Activated B cell treated with CpG ODN at 0.5 μM for 24 hours (primary cell): ENCODE measurements at regions not wholly inside any gene's neighbourhood (a gene's known extent, or its start where the extent isn't known, plus 50 kb on each side); places are given as distances from the start of the nearest gene placed in this dataset.

Source experiments
- ATAC-seq: fragments of 200-7000 bp; cut with Tn5 transposase; one replicate; pipeline ENCODE4 v1.10.0; 2021; ENCODE audit warnings: low read depth, mild to moderate bottlenecking, moderate library complexity
- CTCF ChIA-PET: fragments of 350-600 bp; sonication (Branson Sonifier 250); formaldehyde crosslinking; loops from one replicate; lab custom pipeline; 2021; ENCODE audit warnings: antibody characterized with exemption; lab: Charles Lee
- POLR2A ChIA-PET: fragments of 350-600 bp; sonication (Branson Sonifier 250); formaldehyde crosslinking; loops from one replicate; lab custom pipeline; 2021; ENCODE audit warnings: antibody characterized with exemption; lab: Charles Lee
- DNase-seq: peaks from one replicate; pipeline ENCODE4 v3.0.0; 2022
- H3K27ac Mint-ChIP-seq: one replicate; pipeline ENCODE4 v1.8.0; 2020; ENCODE audit warnings: mixed read lengths
- H3K27me3 Mint-ChIP-seq: one replicate; pipeline ENCODE4 v1.8.0; 2021; ENCODE audit warnings: mixed read lengths
- H3K36me3 Mint-ChIP-seq: one replicate; pipeline ENCODE4 v1.8.0; 2021; ENCODE audit warnings: low read depth, mixed read lengths
- H3K4me1 Mint-ChIP-seq: one replicate; pipeline ENCODE4 v1.8.0; 2021; ENCODE audit warnings: mixed read lengths
- H3K4me3 Mint-ChIP-seq: one replicate; pipeline ENCODE4 v1.8.0; 2020; ENCODE audit warnings: mild to moderate bottlenecking, mixed read lengths
- H3K9me3 Mint-ChIP-seq: one replicate; pipeline ENCODE4 v1.8.0; 2020; ENCODE audit warnings: mixed read lengths
- CTCF ChIP-seq: fragments of 200-600 bp; IDR thresholded peaks from one replicate; pipeline ENCODE4 v1.8.0; 2022; ENCODE audit warnings: antibody characterized with exemption, mild to moderate bottlenecking
- intact Hi-C: fragments of 100-400 bp; cut with micrococcal nuclease; formaldehyde crosslinking; loops from one replicate; pipeline ENCODE4 v1.15.1; 2024

- H3K4me3 Mint-ChIP-seq: no peak overlapping the region
- no peaks in the 10 kb centered on the region for H3K4me1 Mint-ChIP-seq
- no peaks in the 10 kb centered on the region for H3K9me3 Mint-ChIP-seq
- ChIA-PET CTCF (no interaction called here), POLR2A (no interaction called here)
- H3K27ac Mint-ChIP-seq: no peak overlapping the region
- no peak for TF ChIP-seq CTCF
- no peaks in the 10 kb centered on the region for H3K36me3 Mint-ChIP-seq
- no peak for ATAC-seq
- intact Hi-C loops: no loop called here
- no peaks in the 10 kb centered on the region for H3K27me3 Mint-ChIP-seq
- DNase-seq: no peak
Observed at GRCh38 chr14:34046799-34047520, 96.1 kb upstream of the EGLN3 start.

DNA sequence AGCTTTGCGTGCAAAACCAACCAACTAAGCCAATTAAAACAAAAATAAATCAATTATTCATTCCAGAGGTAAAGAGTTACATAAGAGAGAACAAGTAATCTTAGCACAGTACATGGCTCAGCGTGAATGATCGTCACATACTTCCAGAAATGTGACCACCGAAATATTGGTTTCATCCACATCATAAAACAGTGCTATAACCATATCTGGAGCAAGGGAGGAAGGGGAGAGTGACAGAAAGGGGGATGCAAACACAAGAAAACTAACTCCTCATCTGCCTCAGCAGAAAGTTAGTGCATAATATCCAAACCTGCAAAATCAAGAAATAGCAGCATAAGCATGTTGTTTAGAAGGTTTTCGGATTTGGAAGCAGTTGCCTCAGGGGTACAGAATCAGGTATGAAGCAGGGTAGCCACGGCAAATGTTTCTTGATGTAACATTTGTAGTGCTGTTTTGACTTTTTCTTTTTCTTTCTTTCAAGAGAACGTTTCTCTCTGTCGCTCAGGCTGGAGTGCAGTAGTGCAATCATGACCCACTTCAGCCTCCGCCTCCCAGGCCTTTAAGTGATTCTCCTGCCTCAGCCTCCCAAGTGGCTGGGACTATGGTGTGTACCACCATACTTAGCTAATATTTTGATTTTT is 93.9 kb upstream of the EGLN3 start:
- Mint-ChIP-seq H3K4me3 (no peak overlapping the region), H3K27me3 (no peaks in the 10 kb centered on the region), H3K9me3 (no peaks in the 10 kb centered on the region), H3K27ac (no peak overlapping the region), H3K36me3 (no peaks in the 10 kb centered on the region), H3K4me1 (no peaks in the 10 kb centered on the region)
- CTCF ChIA-PET: no interaction called here
- POLR2A ChIA-PET: no interaction called here
- DNase-seq (no peak), ATAC-seq (no peak)
- no peak for TF ChIP-seq CTCF
- intact Hi-C loops: no loop called here

GRCh38 chr14:34044373-34044637 is 93.4 kb upstream of the EGLN3 start:
- ATAC-seq (no peak), DNase-seq (no peak)
- TF ChIP-seq CTCF: no peak
- ChIA-PET POLR2A (no interaction called here), CTCF (no interaction called here)
- Mint-ChIP-seq H3K4me1 (no peaks in the 10 kb centered on the region), H3K9me3 (no peaks in the 10 kb centered on the region), H3K27me3 (no peaks in the 10 kb centered on the region), H3K4me3 (no peak overlapping the region), H3K27ac (no peak overlapping the region), H3K36me3 (no peaks in the 10 kb centered on the region)
- intact Hi-C loops: no loop called here

DNA sequence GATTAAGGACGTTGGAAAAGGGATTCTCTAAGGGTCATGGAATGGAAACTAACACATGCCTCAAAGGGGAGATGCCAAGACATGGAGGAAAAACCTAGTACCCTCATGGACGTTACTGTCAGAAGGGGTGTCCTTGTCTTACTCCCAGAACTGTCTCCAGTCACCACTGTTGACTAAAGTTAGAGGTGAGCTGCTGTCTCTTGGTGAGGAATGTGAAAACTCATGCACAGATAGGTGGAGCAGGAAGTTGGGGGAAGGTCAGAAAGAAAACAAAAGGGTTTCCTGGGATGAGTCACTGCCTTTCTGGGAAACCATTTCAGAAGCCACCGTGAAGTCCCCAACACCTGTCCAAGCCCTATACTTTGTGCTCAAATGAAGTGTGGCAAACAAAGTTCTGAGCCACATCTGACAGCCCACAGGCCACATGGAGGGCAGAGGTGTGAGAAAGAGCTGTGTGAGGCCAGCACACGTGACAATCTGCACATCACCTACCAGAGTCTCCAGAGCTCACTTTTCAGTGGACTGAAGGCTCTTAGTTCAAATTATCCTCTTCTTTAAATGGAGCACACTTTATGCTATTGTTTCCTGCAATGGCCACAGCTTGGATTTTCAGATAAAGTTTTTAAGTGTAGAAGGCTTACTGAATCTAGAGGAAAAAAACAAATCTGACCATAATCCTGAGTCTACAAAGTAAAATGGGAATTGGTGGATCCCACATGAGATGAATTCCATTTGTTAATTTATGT is 92.9 kb upstream of the EGLN3 start:
- Mint-ChIP-seq H3K27ac (no peak overlapping the region), H3K36me3 (no peaks in the 10 kb centered on the region), H3K4me1 (no peaks in the 10 kb centered on the region), H3K9me3 (no peaks in the 10 kb centered on the region), H3K27me3 (no peaks in the 10 kb centered on the region), H3K4me3 (no peak overlapping the region)
- TF ChIP-seq CTCF: no peak
- ATAC-seq (no peak), DNase-seq (no peak)
- intact Hi-C loops: no loop called here
- CTCF ChIA-PET: no interaction called here
- POLR2A ChIA-PET: no interaction called here

DNA sequence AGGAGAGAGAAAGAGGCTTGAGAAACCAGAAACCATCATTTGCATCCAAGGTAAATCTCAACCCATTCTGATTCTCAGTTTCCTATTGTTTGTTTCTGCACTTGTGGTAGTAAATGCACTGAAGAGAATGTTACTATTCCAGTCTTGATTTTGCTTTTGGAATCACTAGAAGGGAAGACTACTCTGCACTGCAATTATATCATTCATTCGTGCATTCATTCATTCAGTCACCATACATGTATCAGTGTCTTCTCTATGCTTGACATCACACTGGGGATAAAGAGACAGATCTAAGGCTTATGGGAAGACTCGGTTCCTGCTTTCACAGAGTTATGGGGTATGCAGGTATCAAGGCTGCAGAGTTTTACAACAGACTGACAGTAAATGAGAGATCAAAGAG is 90.3 kb upstream of the EGLN3 start:
- no peak overlapping the region for H3K4me3 Mint-ChIP-seq
- no peaks in the 10 kb centered on the region for H3K36me3 Mint-ChIP-seq
- H3K27ac Mint-ChIP-seq: no peak overlapping the region
- H3K4me1 Mint-ChIP-seq: no peaks in the 10 kb centered on the region
- POLR2A ChIA-PET: no interaction called here
- no peak for ATAC-seq
- no peak for TF ChIP-seq CTCF
- H3K27me3 Mint-ChIP-seq: no peaks in the 10 kb centered on the region
- no peak for DNase-seq
- intact Hi-C loops: no loop called here
- CTCF ChIA-PET: no interaction called here
- H3K9me3 Mint-ChIP-seq: no peaks in the 10 kb centered on the region
